Naive thymus-derived CD4-positive, alpha-beta T cell (primary cell): ENCODE measurements at regions not wholly inside any gene's neighbourhood (a gene's known extent, or its start where the extent isn't known, plus 50 kb on each side); places are given as distances from the start of the nearest gene placed in this dataset.
"Not testable (repeated sequence)": the region's sequence is repeated elsewhere in the genome, so short reads cannot be mapped to it uniquely, and the experiment has no call there.

Experiments
- ATAC-seq: fragments of 150-1000 bp; cut with Tn5 transposase; 2 replicates; pipeline ENCODE4 v1.10.0; 2021; ENCODE audit warnings: mild to moderate bottlenecking, moderate library complexity
- CTCF ChIA-PET: fragments of 350-600 bp; sonication (Branson Sonifier 250); formaldehyde crosslinking; loops from one replicate; lab custom pipeline; 2021; ENCODE audit warnings: antibody characterized with exemption; lab: Charles Lee
- POLR2A ChIA-PET: fragments of 350-600 bp; sonication (Branson Sonifier 250); formaldehyde crosslinking; loops from one replicate; lab custom pipeline; 2021; ENCODE audit warnings: antibody characterized with exemption, inconsistent platforms; lab: Charles Lee
- DNase-seq, 9 donors: peaks; one replicate each; pipeline versions ENCODE4 v3.0.0 to v3.0.0-alpha.2; 2020 to 2022; ENCODE audit warnings: mixed read lengths in 1 of 9
- H3K27ac ChIP-seq: one replicate; pipeline ENCODE4 v1.7.0; 2013; ENCODE audit warnings: mild to moderate bottlenecking, low read depth, low read length, moderate library complexity
- H3K27me3 ChIP-seq, 2 donors: one replicate each; pipeline ENCODE4 v1.7.0; 2013; ENCODE audit warnings: low read length in 2 of 2, mild to moderate bottlenecking in 2 of 2, moderate library complexity in 2 of 2; ENCODE audit not compliant: control insufficient read depth in 2 of 2, insufficient read depth in 2 of 2
- H3K36me3 ChIP-seq, 3 experiments: 1 replicate in 2 of 3; 2 replicates in 1 of 3; pipeline ENCODE4 v1.7.0; 2013; ENCODE audit warnings: low read length in 3 of 3, mild to moderate bottlenecking in 3 of 3, moderate library complexity in 1 of 3; ENCODE audit not compliant: insufficient read depth in 3 of 3, control insufficient read depth in 2 of 3
- H3K4me1 ChIP-seq, 2 donors: one replicate each; pipeline ENCODE4 v1.7.0; 2013; ENCODE audit warnings: low read length in 2 of 2, mild to moderate bottlenecking in 2 of 2, moderate library complexity in 1 of 2; ENCODE audit not compliant: control insufficient read depth in 2 of 2, insufficient read depth in 2 of 2
- H3K4me3 ChIP-seq: 2 replicates; pipeline ENCODE4 v1.7.0; 2013; ENCODE audit warnings: mild to moderate bottlenecking, low read length
- H3K9me3 ChIP-seq, 3 experiments: 1 replicate in 2 of 3; 2 replicates in 1 of 3; pipeline ENCODE4 v1.7.0; 2013; ENCODE audit warnings: low read length in 3 of 3; ENCODE audit not compliant: control insufficient read depth in 2 of 3
- H3K27ac Mint-ChIP-seq, 9 donors: one replicate each; pipeline ENCODE4 v1.8.0; 2020 to 2022; ENCODE audit warnings: mixed read lengths in 9 of 9, mild to moderate bottlenecking in 8 of 9, moderate library complexity in 5 of 9, inconsistent platforms in 2 of 9
- H3K27me3 Mint-ChIP-seq, 5 donors: one replicate each; pipeline ENCODE4 v1.8.0; 2021 to 2022; ENCODE audit warnings: mixed read lengths in 5 of 5, mild to moderate bottlenecking in 1 of 5
- H3K36me3 Mint-ChIP-seq, 5 donors: one replicate each; pipeline ENCODE4 v1.8.0; 2020 to 2022; ENCODE audit warnings: mixed read lengths in 5 of 5, mild to moderate bottlenecking in 3 of 5, inconsistent platforms in 1 of 5
- H3K4me1 Mint-ChIP-seq, 7 donors: one replicate each; pipeline ENCODE4 v1.8.0; 2020 to 2022; ENCODE audit warnings: mixed read lengths in 7 of 7, mild to moderate bottlenecking in 3 of 7, inconsistent platforms in 1 of 7
- H3K4me3 Mint-ChIP-seq, 10 donors: one replicate each; pipeline ENCODE4 v1.8.0; 2020 to 2022; ENCODE audit warnings: mild to moderate bottlenecking in 10 of 10, mixed read lengths in 10 of 10, moderate library complexity in 6 of 10, inconsistent platforms in 2 of 10
- H3K9me3 Mint-ChIP-seq, 11 donors: one replicate each; pipeline ENCODE4 v1.8.0; 2020 to 2022; ENCODE audit warnings: mixed read lengths in 11 of 11, mild to moderate bottlenecking in 4 of 11, inconsistent platforms in 1 of 11, moderate library complexity in 1 of 11
- intact Hi-C, 2 donors: fragments of 100-400 bp; cut with micrococcal nuclease; formaldehyde crosslinking; loops; one replicate each; pipeline ENCODE4 v1.15.1; 2023

DNA sequence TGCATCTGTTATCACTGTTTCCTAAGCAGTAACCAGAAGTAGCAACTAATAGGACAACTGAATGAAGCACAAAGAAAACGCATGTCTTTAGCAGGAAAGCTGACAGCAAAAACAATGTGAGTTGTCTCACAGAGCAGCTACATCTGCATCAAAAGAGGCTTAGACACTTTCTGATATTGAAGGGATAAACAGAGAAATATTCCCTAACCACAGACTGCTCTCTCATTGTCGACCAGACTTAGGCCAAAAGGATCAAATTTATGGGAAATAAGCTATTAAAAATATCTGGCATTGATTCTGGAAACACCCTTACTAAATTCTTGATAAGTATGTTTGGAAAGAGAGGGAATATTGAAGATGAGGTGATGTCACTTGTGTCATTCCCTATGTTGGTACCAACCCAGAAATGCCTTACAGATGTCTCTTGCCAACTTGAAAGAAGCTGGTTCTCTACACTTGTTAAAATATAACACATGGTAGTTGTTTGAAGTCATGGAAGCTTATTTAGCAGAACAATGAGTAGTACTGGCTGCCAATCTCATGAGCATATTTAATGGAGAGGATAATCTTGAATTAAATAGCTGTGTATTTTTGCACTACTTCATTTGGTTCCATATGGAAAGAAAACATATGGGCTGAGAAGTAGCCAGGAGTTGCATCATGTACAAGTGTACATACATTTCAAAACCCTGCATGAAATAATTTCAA is 929.3 kb upstream of the MAN1A1 start:
- no peak for ATAC-seq
- Mint-ChIP-seq H3K27ac (no peak overlapping the region), H3K4me3 (no peak overlapping the region), H3K4me1 (no peaks in the 10 kb centered on the region), H3K9me3 (peaks cover 0 to 5% (median 0%) of the 10 kb centered on the region in 11 donors), H3K27me3 (no peaks in the 10 kb centered on the region), H3K36me3 (no peaks in the 10 kb centered on the region)
- no peaks in the 10 kb centered on the region for H3K4me1 ChIP-seq
- no peak overlapping the region for H3K4me3 ChIP-seq
- H3K27ac ChIP-seq = no peak overlapping the region
- intact Hi-C loops = no loop called here
- ChIA-PET CTCF (no interaction called here), POLR2A (no interaction called here)
- H3K27me3 ChIP-seq = no peaks in the 10 kb centered on the region
- H3K9me3 ChIP-seq = no peaks in the 10 kb centered on the region
- no peak for DNase-seq
- H3K36me3 ChIP-seq = no peaks in the 10 kb centered on the region

- H3K4me1 Mint-ChIP-seq = no peaks in the 10 kb centered on the region
- no peak overlapping the region for H3K27ac ChIP-seq
- no peaks in the 10 kb centered on the region for H3K9me3 ChIP-seq
- ChIA-PET POLR2A (no interaction called here), CTCF (no interaction called here)
- no peak for ATAC-seq
- H3K4me3 Mint-ChIP-seq = no peak overlapping the region
- no peak overlapping the region for H3K4me3 ChIP-seq
- H3K36me3 ChIP-seq = no peaks in the 10 kb centered on the region
- intact Hi-C loops = no loop called here
- peaks cover 0 to 7% (median 4%) of the 10 kb centered on the region in 11 donors for H3K9me3 Mint-ChIP-seq
- no peaks in the 10 kb centered on the region for H3K36me3 Mint-ChIP-seq
- H3K27me3 ChIP-seq = no peaks in the 10 kb centered on the region
- H3K27ac Mint-ChIP-seq = no peak overlapping the region
- no peaks in the 10 kb centered on the region for H3K27me3 Mint-ChIP-seq
- no peaks in the 10 kb centered on the region for H3K4me1 ChIP-seq
- DNase-seq = no peak
Observed at GRCh38 chr6:120274547-120274946, 925.0 kb upstream of the MAN1A1 start.

DNA sequence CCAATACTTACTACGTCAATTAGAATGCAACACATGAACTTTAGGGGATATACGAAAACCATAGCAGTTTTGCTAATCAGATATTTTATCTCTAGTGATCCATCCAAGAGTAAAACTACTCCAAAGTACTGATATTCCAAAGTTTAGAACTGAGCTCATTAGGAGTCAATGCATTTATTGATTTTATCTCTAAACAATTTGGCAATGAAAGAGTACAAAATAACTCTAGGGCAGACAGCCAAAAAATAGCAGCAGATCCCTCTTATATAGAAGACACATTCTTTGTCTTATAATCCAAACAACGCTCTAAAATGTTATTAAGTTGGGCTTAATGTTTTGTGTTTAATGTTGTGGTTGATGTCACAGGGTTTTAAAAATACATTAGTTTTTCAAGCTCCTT is 923.9 kb upstream of the MAN1A1 start:
- Mint-ChIP-seq H3K27me3 (no peaks in the 10 kb centered on the region), H3K4me3 (no peak overlapping the region), H3K4me1 (no peaks in the 10 kb centered on the region), H3K36me3 (no peaks in the 10 kb centered on the region), H3K27ac (no peak overlapping the region), H3K9me3 (peaks cover 0 to 7% (median 4%) of the 10 kb centered on the region in 11 donors)
- Histone ChIP-seq H3K36me3 (no peaks in the 10 kb centered on the region), H3K27me3 (no peaks in the 10 kb centered on the region), H3K4me3 (no peak overlapping the region), H3K4me1 (no peaks in the 10 kb centered on the region), H3K9me3 (no peaks in the 10 kb centered on the region), H3K27ac (no peak overlapping the region)
- intact Hi-C loops = no loop called here
- ChIA-PET POLR2A (no interaction called here), CTCF (no interaction called here)
- DNase-seq (no peak), ATAC-seq (no peak)

DNA sequence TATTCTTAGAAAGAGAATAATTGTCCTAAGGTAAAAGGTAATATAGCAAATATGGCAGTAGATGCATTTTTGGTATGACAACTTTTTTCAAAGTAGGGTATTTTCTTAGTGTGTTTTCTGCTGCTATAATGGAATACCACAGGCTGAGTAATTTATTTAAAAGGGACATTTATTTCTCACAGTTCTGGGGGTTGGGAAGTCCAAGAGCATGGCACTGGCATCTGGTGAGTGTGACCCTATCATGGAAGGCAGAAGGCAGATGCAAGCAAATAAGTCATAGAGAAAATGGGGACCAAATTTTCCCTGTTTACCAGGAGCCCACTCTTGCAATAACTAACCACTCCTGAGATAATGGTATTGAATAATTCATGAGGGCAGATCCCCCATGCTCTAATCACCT is 922.5 kb upstream of the MAN1A1 start:
- DNase-seq (no peak), ATAC-seq (no peak)
- no peak overlapping the region for H3K4me3 ChIP-seq
- Mint-ChIP-seq H3K4me3 (no peak overlapping the region), H3K36me3 (no peaks in the 10 kb centered on the region), H3K4me1 (no peaks in the 10 kb centered on the region), H3K27ac (no peak overlapping the region), H3K27me3 (no peaks in the 10 kb centered on the region), H3K9me3 (peaks cover 0 to 7% (median 5%) of the 10 kb centered on the region in 11 donors)
- H3K4me1 ChIP-seq = no peaks in the 10 kb centered on the region
- H3K36me3 ChIP-seq = no peaks in the 10 kb centered on the region
- no peaks in the 10 kb centered on the region for H3K9me3 ChIP-seq
- no peaks in the 10 kb centered on the region for H3K27me3 ChIP-seq
- ChIA-PET POLR2A (no interaction called here), CTCF (no interaction called here)
- intact Hi-C loops = no loop called here
- no peak overlapping the region for H3K27ac ChIP-seq

- DNase-seq, H3K27ac ChIP-seq, H3K4me1 ChIP-seq, H3K9me3 ChIP-seq, H3K27me3 Mint-ChIP-seq, H3K36me3 ChIP-seq, H3K36me3 Mint-ChIP-seq, H3K27ac Mint-ChIP-seq, H3K4me1 Mint-ChIP-seq, H3K27me3 ChIP-seq, H3K4me3 Mint-ChIP-seq, POLR2A ChIA-PET, ATAC-seq, H3K4me3 ChIP-seq, intact Hi-C loops, CTCF ChIA-PET: not testable (repeated sequence)
- H3K9me3 Mint-ChIP-seq = peaks cover 0 to 14% (median 3%) of the 10 kb centered on the region in 11 donors
Observed at GRCh38 chr6:120268256-120268655, 918.7 kb upstream of the MAN1A1 start.

DNA sequence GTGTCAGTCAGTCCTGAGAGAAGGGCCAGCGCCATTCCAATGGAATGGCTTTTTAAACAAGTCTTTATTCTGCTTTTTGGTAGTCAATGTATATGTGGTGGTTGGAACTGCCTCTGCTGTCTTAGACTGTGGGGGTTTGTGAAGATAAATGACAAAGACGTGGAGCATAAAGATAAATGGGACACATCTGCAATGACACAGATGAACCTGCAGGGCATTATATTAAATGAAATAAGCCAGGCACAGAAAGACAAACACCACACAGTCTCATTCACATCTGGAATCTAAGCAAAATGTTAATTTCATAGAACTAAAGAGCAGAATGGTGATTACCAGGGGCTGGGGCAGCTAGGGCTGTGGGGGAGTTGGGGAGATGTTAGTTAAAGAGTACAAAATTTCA is 912.8 kb upstream of the MAN1A1 start:
- Mint-ChIP-seq H3K9me3 (peaks cover 0 to 9% (median 3%) of the 10 kb centered on the region in 11 donors), H3K27me3 (no peaks in the 10 kb centered on the region), H3K27ac (no peak overlapping the region), H3K4me1 (no peaks in the 10 kb centered on the region), H3K4me3 (no peak overlapping the region), H3K36me3 (no peaks in the 10 kb centered on the region)
- DNase-seq = no peak
- no peak for ATAC-seq
- intact Hi-C loops = no loop called here
- ChIA-PET POLR2A (no interaction called here), CTCF (no interaction called here)
- H3K4me3 ChIP-seq = no peak overlapping the region
- H3K27ac ChIP-seq = no peak overlapping the region
- no peaks in the 10 kb centered on the region for H3K27me3 ChIP-seq
- H3K9me3 ChIP-seq = no peaks in the 10 kb centered on the region
- no peaks in the 10 kb centered on the region for H3K36me3 ChIP-seq
- no peaks in the 10 kb centered on the region for H3K4me1 ChIP-seq

DNA sequence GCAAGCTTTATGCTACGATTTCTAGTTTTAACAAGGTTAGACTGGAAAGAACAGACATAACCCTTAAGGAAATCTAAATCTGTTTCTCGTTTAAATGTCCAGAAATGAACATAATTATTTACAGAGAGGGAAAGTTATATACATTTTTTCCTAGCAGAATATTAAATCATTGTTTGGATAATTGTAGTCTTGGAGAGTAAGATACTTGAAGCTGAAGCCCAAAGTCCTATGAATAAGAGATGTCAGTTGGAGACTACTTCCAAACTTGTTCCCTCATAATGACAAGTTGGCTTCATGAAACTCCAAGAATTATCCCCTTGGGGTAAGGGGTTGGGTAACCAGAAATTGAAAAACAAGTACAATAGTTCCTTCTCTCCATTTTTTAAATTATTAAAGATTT is 911.1 kb upstream of the MAN1A1 start:
- H3K36me3 Mint-ChIP-seq = no peaks in the 10 kb centered on the region
- peaks cover 0 to 4% (median 1%) of the 10 kb centered on the region in 11 donors for H3K9me3 Mint-ChIP-seq
- no peaks in the 10 kb centered on the region for H3K4me1 Mint-ChIP-seq
- H3K4me1 ChIP-seq = no peaks in the 10 kb centered on the region
- H3K27me3 ChIP-seq = no peaks in the 10 kb centered on the region
- H3K27ac ChIP-seq = no peak overlapping the region
- no peak for ATAC-seq
- DNase-seq = no peak
- H3K4me3 Mint-ChIP-seq = no peak overlapping the region
- ChIA-PET POLR2A (no interaction called here), CTCF (no interaction called here)
- no peak overlapping the region for H3K4me3 ChIP-seq
- intact Hi-C loops = no loop called here
- H3K27ac Mint-ChIP-seq = no peak overlapping the region
- no peaks in the 10 kb centered on the region for H3K36me3 ChIP-seq
- H3K9me3 ChIP-seq = no peaks in the 10 kb centered on the region
- no peaks in the 10 kb centered on the region for H3K27me3 Mint-ChIP-seq
